ENCODE measurements at regions not wholly inside any gene's neighbourhood (a gene's known extent, or its start where the extent isn't known, plus 50 kb on each side); places are given as distances from the start of the nearest gene placed in this dataset.
"Not testable (repeated sequence)": the region's sequence is repeated elsewhere in the genome, so short reads cannot be mapped to it uniquely, and the experiment has no call there.

DNA sequence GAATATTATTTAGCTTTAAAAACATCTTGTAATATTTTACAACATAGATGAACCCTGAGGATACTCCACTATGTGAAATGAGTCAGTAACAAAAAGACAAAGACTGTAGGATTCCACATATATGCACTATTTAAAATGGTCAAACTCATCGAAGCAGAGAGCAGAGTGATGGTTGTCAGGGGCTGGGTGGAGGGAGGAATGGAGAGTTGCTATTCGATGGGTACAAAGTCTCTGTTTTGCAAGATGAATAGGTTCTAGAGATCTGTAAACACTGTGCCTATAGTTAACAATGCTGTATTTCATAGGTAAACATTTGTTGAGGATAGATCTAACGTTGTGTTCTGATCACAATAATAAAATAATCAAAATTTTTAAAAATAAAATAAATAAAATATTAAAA is 1675.9 kb upstream of the CELF4 start:
- DNase-seq (ENCODE audit: low read depth): no peak
- TF ChIP-seq, protein P1, sequence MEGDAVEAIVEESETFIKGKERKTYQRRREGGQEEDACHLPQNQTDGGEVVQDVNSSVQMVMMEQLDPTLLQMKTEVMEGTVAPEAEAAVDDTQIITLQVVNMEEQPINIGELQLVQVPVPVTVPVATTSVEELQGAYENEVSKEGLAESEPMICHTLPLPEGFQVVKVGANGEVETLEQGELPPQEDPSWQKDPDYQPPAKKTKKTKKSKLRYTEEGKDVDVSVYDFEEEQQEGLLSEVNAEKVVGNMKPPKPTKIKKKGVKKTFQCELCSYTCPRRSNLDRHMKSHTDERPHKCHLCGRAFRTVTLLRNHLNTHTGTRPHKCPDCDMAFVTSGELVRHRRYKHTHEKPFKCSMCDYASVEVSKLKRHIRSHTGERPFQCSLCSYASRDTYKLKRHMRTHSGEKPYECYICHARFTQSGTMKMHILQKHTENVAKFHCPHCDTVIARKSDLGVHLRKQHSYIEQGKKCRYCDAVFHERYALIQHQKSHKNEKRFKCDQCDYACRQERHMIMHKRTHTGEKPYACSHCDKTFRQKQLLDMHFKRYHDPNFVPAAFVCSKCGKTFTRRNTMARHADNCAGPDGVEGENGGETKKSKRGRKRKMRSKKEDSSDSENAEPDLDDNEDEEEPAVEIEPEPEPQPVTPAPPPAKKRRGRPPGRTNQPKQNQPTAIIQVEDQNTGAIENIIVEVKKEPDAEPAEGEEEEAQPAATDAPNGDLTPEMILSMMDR (conservative IDR thresholded peaks at IDR 0.05; ENCODE audit: low read depth, low read length): no peak
- no peak overlapping the region for H3K4me3 ChIP-seq (ENCODE audit: low read depth, low read length)

DNA sequence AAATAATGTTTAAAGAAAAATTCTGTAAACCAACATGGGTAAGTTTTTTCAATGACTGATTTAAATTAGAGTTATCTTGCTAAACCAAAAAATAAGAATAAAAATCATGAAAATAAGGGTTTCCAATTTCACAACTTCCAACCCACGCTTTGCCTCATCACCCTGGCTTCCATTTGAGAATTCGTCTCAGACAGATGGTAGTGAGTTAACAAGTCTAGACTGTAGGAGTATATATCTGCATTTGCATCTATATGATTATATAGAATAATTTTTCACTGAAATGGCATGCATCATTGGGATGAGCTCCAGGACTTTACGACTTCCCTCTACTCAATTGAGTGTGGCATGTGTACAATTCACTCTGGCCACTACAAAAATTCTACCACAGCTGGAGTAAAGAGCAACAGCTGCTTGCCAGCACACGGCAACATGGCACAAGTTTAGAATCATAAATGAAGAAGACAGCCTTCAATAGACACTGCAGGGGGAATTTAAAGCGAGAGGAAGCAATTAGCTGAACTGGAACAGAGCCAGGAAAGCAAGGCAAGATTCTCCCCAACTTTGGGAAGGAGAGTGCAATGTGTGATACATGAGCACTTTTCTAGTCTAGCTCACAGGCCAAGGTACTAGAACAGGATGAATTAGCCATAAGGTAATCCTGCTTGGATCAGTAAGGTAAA is 1673.5 kb upstream of the CELF4 start:
- TF ChIP-seq, protein P1 (conservative IDR thresholded peaks at IDR 0.05; ENCODE audit: low read depth, low read length): no peak
- no peak overlapping the region for H3K4me3 ChIP-seq (ENCODE audit: low read depth, low read length)
- no peak for DNase-seq (ENCODE audit: low read depth)

DNA sequence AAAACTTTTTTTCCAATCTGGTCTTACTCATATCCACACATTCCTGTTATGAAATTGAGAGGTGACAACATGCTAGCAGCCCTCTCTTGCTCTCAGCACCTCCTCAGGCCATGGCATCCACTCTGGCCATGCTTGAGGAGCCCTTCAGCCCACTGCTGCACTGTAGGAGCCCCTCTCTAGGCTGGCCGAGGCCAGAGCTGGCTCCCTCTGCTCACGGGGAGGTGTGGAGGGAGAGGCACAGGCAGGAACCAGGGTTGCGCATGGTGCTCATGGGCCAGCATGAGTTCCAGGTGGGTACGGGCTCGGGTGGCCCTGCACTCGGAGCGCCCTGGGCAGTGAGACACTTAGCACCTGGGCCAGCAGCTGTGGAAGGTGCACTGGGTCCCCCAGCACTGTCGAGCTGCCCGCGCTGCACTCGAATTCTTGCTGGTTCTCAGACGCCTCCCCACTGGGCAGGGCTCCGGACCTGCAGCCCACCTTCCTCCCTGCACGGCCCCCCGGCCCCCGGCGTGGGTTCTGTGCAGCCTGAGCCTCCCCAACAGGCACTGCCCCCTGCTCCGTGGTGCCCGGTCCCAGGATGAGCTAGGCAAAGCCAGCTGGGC is 1669.6 kb upstream of the CELF4 start:
- no peak overlapping the region for H3K4me3 ChIP-seq (ENCODE audit: low read depth, low read length)
- no peak for DNase-seq (ENCODE audit: low read depth)
- TF ChIP-seq, protein P1 (conservative IDR thresholded peaks at IDR 0.05; ENCODE audit: low read depth, low read length): no peak

- TF ChIP-seq, protein P1 (conservative IDR thresholded peaks at IDR 0.05; ENCODE audit: low read depth, low read length): no peak
- no peak for DNase-seq (ENCODE audit: low read depth)
- no peak overlapping the region for H3K4me3 ChIP-seq (ENCODE audit: low read depth, low read length)
Measured at GRCh38 chr18:39232937-39233336, 1667.3 kb upstream of the CELF4 start.

- TF ChIP-seq, protein P1 (conservative IDR thresholded peaks at IDR 0.05; ENCODE audit: low read depth, low read length): no peak
- no peak for DNase-seq (ENCODE audit: low read depth)
- no peak overlapping the region for H3K4me3 ChIP-seq (ENCODE audit: low read depth, low read length)
Measured at GRCh38 chr18:39232490-39232889, 1666.9 kb upstream of the CELF4 start.

- H3K4me3 ChIP-seq (ENCODE audit: low read depth, low read length): no peak overlapping the region
- TF ChIP-seq, protein P1 (conservative IDR thresholded peaks at IDR 0.05; ENCODE audit: low read depth, low read length): no peak
Measured at GRCh38 chr18:39230086-39230803, 1664.6 kb upstream of the CELF4 start.

DNA sequence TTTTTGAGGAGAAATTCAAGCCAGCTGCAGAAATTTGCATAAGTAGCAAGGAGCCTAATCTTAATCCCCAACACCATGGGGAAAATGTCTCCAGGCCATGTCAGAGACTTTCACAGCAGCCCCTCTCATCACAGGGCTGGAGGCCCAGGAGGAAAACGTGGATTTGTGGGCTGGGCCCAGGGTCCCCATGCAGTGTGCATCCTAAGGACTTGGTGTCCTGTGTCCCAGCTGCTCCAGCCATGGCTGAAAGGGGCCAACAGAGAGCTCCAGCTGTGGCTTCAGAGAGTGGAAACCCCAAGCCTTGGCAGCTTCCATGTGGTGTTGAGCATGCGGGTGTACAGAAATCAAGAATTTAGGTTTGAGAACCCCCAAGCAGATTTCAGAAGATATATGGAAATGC is 1662.2 kb upstream of the CELF4 start:
- not testable (repeated sequence) for H3K4me3 ChIP-seq (ENCODE audit: low read depth, low read length); DNase-seq (ENCODE audit: low read depth)

More at GRCh38 chr18:39230086-39230803, 1664.6 kb upstream of the CELF4 start:
- DNase-seq (ENCODE audit: low read depth): no peak
